ENCODE measurements at regions not wholly inside any gene's neighbourhood (a gene's known extent, or its start where the extent isn't known, plus 50 kb on each side); places are given as distances from the start of the nearest gene placed in this dataset.

GRCh38 chr7:68813551-68814080, 784.7 kb upstream of the AUTS2 start:
- TF ChIP-seq POLR2AphosphoS5 (IDR thresholded peaks at IDR 0.05; ENCODE audit: low read depth, low read length) (no peak), REST (IDR thresholded peaks at IDR 0.05; ENCODE audit: insufficient read depth in 1 of 2, low read depth in 2 of 2, low read length in 2 of 2) (no peak)

All from PFSK-1 (cell line).